ENCODE measurements at regions not wholly inside any gene's neighbourhood (a gene's known extent, or its start where the extent isn't known, plus 50 kb on each side); places are given as distances from the start of the nearest gene placed in this dataset.
"Not testable (repeated sequence)": the region's sequence is repeated elsewhere in the genome, so short reads cannot be mapped to it uniquely, and the experiment has no call there.

DNA sequence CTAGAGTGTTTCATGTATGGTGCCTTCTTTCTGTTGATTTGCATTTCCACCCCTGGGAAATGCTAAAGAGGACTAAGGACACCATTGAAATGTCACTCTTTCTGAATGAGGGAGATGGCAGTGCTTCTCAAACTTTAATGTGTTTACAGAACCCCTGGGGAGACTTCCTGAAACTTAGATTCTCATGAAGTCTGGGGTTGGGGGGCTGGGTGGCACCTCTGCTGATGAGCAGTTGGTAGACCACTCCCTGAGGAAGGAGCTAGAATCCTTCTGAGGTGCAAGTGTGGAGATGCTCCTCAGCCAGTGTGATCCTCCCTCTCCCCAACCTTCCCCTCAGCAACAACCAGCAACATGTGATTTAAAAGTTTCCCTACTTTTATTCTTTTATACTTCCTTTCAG is 546.8 kb downstream of the LRRC70 start:
- DNase-seq (ENCODE audit: low read depth in 2 of 3, low spot score in 1 of 3), result no peak

DNA sequence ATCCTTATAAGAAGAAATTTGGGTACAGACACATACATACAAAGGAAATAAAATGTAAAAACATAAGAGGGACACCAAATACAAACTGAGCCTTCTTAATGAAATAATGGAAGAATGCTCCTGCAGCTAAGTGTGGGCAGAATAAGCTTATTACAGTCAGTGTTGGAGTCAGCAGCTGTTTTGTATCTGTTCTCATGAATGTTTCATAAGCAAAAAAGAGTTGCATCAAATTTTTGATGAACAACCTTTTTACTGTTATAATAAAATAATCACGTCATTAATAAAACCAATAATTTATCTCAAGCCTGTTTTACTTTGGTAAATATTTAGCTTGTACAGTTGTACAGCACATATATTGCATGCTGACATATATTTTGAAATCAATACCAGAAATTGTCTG is 545.6 kb downstream of the LRRC70 start:
- DNase-seq (ENCODE audit: low read depth in 2 of 3, low spot score in 1 of 3), result no peak

DNA sequence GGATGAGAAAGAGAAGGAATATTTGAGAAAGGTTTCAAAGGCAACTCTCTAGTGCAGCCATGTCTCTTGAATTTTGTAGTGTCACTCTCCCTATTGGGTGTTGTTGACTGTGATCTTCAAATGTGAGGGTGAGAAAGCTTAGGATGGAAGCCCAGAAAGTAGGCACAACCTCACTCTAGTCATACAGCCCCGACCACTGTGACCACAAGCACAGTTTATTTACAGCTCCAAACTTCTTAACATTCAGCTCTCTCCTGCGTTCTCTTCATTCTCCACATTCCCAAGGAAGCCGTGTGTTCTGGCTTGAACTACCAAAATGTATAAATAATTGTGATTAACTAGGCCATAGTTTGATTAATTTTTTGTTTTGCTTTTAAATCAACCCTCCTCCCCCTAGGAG is 542.9 kb downstream of the LRRC70 start:
- no peak for DNase-seq (ENCODE audit: low read depth in 2 of 3, low spot score in 1 of 3)

DNA sequence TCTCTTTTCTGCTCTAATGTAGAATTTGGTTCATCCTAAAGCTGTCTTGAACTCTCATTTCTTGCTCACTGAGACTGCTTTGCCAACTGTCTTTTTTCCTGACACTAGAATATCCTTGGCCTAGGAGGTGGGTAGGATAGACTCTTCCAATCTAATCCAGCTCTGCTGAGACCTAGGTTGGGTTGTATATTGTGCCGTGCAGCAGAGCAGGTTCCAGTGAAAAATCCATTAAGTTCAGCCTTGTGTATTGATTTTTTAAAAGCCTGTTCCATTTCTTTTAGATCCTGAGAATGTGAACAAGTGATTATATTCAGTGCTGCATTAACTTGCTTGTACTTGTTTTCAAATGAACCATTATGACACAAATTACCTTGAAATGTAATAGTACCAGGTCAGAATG is 539.6 kb downstream of the LRRC70 start:
- no peak for DNase-seq (ENCODE audit: low read depth in 2 of 3, low spot score in 1 of 3)

DNA sequence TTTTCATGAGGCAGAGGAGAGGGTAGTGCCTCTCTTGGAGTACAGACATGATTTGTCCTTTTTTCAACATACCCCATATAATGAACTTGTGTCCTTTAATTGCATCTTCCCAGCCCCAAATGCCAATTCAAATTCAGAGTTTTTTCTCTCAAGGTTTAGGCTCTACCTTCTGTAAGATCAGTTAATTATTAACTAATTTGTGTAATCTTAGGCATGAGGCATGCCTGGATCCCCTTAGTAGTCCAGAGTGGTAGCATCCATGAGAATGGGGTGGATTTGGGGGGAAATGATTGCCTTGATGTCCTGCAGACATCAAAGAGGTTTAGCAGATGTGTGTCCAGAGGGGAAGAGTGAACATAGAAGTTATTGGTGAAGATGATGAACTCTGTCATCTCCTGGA is 533.3 kb downstream of the LRRC70 start:
- DNase-seq (ENCODE audit: low read depth in 2 of 3, low spot score in 1 of 3), result no peak

DNA sequence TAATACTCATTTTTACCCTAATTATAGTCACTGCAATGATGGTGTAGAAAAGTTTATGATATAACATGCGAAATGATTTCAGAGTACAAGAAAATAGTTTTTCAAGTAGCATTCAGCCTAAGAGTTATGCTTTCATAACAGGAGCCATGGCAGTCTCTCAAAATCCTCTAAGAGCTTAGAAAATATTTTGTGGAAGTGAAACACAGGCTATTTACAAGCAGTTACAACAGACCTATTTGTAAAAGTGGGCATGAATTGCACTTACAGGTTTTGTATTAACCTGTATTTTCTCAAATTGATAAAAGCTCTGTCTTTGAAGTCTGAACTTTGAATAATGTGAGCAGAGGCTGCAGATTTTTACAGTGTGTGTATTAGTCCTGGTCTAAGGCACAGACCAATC is 523.3 kb downstream of the LRRC70 start:
- DNase-seq (ENCODE audit: low read depth in 2 of 3, low spot score in 1 of 3), result no peak

DNA sequence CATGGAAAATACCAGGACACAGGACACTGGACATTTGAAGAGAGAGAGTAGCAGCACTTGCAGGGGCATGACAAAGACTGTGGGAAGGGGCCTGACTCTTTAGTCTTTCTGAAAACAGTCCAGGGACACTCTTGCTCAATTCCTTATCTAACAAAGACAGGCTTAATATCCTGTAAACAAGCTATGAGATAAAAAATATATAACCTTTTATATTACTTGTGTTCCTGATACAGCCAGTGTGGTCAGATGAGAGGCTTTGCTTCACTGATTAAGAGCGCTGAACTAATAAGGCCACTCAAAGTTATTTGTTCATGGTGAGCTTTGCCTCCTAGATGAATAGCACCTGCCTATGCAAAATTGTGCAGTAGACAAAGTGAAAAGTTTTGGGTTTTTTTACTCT is 518.7 kb downstream of the LRRC70 start:
- DNase-seq (ENCODE audit: low read depth in 2 of 3, low spot score in 1 of 3), result no peak

DNA sequence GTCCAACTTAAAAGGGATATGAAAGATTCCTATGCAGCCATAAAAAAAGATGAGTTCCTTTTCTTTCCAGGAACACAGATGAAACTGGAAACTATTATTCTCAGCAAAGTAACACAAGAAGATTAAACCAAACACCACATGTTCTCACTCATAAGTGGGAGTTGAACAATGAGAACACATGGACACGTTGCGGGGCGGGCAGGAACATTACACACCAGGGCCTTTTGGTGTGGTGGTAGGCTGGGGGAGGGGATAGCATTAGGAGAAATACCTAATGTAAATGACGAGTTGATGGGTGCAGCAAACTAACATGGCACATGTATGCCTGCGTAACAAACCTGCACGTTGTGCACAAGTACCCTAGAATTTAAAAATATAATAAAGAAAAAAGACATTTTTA is 516.1 kb downstream of the LRRC70 start:
- no peak for DNase-seq (ENCODE audit: low read depth in 2 of 3, low spot score in 1 of 3)

DNA sequence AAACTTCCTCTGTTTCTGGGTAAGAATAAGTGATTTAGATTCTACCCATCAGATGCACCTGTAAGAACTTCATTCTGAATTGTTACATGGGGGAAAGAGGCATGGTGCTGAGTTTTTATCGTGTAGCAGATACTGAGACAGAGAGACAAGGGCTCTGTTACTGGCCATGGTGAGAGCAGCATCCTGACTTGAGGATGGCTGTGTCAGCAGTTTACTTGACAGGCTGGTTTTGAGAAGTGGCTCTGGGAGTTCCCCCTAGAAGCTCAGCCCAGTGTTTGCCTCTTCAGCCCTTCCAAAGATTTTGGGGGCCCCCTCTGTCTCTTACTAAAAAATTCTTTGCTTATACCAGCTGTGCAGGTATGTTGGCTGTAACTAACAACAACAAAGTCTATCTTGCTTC is 510.5 kb downstream of the LRRC70 start:
- no peak for DNase-seq (ENCODE audit: low read depth in 2 of 3, low spot score in 1 of 3)

DNA sequence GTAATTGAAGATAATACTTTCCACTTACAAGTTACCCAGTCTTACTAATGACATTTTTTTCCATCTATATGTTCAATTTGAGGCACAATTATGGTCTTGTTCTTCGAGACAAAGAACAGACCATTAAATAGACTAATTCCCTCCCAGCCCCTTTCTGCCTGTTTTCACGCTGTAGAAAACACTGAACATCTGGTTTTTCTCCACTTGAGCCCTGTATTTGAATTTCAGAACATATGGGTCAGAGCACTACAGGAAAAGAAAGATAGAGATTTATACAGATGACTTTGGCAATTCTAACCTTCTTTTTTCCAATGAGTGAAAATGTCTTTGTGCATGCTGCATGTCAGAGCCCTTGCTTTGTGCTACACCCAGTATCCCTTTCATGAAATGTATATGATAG is 506.9 kb downstream of the LRRC70 start:
- no peak for DNase-seq (ENCODE audit: low read depth in 2 of 3, low spot score in 1 of 3)

DNA sequence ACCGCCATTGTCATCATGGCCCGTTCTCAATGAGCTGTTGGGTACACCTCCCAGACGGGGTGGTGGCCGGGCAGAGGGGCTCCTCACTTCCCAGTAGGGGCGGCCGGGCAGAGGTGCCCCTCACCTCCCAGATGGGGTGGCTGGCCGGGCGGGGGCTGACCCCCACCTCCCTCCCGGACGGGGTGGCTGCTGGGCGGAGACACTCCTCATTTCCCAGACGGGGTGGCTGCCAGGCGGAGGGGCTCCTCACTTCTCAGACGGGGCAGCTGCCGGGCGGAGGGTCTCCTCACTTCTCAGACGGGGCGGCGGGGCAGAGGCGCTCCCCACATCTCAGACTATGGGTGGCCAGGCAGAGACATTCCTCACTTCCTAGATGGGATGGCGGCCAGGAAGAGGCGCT is 505.1 kb downstream of the LRRC70 start:
- not testable (repeated sequence) for DNase-seq (ENCODE audit: low read depth in 2 of 3, low spot score in 1 of 3)

DNA sequence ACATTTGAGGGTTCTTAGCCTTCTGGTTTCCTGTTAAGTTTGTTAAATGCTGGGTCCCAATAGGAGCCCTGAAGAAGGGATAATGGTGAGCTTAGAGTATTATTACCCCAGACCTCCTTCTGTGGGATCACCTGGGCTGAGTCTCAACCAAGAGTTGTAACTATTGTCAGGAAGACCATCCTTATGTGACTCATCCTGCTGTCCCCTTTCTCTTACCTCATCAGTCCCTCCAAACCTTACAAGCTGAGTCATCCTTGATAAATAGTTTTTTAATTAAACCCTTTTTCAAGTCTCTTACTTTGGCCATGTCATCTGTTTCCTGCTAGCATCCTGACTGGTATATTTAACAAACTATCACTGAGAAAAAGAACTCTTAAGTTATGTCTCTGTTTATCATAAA is 502.8 kb downstream of the LRRC70 start:
- no peak for DNase-seq (ENCODE audit: low read depth in 2 of 3, low spot score in 1 of 3)

DNA sequence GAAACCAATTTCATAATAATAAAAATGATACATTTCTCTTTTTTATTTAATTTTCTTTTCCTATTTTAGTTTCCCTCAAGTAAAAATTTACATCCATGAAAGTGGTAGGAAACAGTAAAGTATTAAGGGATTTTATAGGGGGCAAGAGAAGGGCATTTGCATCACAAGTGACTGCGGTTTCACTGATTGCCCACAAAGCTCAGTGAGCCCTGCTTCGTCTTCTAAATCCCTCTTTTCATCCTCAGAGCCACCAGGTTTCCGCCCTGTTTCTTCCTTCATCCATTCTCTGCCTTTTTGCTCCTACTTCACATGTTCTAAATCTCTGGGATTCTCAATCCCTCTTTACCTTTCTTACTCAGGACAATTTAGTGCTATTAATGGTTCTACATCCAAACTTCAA is 491.4 kb downstream of the LRRC70 start:
- DNase-seq (ENCODE audit: low read depth in 2 of 3, low spot score in 1 of 3), result no peak

DNA sequence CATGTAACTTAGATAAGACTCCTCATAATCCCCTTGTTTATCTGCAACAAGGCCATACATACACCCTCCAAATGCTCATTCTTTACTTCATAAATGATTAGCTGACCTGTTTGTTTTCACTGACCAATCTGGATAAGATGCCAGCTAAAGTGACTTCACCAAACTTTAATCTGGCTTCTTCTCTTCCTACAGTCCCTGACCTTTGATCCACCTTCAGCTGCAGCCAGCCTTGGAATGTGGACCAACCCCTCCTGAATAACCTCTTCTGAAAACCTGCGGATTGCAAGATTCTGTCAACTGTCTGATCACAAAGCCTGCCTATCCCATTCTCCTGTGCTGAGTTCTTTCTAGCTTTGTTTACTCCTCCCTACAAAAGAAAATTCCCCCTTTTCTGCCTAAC is 476.8 kb downstream of the LRRC70 start:
- no peak for DNase-seq (ENCODE audit: low read depth in 2 of 3, low spot score in 1 of 3)

DNA sequence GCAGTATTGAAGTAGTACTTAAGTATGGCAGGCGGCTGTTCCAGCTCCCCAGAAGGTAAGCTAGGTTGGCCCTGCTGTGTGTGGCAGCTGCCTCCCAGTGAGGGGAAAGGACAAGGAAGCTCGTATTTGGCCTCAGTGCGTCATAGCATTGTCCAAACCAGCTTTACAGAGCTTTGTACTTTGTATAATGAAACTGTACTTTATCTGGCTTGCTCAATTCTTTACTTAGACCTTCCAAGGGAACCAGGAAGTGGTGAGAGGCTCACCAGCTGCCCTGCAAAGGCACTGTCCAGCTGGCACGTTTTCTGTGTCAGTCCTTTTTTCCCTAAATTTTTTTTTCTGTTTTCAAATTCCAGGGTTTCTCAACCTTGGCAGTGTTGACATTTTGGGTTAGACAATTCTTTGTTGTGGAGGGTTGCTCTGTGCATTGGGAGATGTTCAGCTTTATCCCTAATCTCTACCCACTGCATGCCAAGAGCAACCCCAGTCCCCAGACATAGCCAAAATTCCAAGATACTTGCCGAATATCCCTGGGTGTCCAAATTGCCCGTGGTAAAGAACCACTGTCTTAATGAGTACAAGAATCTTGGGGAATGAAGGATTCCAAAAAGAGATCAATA is 474.5 kb downstream of the LRRC70 start:
- DNase-seq (ENCODE audit: low read depth in 2 of 3, low spot score in 1 of 3), result no peak

DNA sequence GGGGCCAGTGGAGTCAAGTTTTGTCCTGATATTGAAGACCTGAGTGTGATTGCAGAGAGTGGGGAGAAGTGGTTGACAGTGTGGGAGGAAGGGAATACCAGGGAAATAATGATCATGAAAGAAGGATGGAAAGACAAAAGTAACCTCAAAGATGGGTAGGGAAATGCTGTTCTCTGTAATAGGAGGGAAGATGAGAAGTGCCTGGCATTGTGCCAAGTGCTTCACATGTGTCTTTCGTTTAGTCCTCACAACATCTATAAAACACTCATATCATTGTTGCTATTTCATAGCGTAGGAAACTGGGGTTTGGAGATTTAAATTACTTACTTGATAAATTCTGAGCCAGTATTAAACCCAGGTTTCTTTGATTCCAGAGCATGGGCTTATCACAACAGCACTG is 472.3 kb downstream of the LRRC70 start:
- DNase-seq (ENCODE audit: low read depth in 2 of 3, low spot score in 1 of 3), result no peak

DNA sequence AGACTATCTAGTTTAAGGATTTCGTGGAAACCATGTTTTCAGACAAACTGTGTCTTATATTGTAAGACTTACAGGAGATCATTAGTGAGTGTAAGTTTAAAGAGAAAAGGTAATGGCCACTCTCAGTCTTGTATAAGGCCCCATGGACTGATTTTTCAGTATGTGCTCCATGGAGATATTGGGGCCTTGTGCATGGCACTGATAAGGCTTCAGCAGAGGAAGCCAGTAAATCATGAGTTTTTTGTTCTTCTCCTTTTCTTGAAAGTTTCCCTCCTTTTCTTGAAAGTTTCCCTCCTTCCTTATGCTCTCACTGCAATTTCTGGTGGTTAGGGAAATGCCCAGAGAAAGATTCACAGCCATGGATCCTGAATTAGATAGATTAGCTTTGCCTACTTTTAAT is 471.3 kb downstream of the LRRC70 start:
- no peak for DNase-seq (ENCODE audit: low read depth in 2 of 3, low spot score in 1 of 3)

DNA sequence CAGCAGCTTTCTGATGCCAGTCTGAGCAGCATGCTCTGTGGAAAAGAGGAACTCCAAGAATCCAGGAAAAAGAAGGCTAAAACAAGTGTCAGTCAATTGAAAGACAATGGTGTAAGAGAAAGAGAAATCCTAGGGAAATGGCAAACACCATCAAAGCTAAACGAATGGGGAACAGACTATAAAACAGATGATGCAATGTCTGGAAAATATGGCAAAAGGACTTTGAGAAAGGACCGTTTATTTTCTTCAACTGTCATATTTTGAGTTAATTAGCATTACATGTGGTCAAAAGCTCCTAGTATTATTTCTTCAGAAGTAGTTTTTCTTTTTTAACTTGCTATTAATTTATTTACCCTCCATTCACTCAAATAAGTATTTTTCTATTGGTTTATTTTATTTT is 465.2 kb downstream of the LRRC70 start:
- no peak for DNase-seq (ENCODE audit: low read depth in 2 of 3, low spot score in 1 of 3)

DNA sequence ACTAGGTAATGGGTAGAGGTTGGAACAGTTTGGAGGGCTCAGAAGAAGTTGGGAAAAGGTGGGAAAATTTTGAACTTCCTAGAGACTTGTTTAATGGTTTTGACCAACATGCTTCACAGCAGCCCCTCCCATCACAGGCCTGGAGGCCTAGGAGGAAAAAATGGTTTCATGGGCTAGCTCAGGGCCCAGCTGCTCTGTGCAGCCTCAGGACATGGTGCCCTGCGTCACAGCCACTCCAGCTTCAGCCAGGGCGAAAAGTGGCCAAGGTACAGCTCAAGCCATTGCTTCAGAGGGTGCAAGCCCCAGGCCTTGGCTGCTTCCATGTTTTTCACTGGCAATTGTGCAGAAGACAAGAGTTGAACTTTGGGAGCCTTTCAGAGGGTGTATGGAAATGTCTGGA is 453.7 kb downstream of the LRRC70 start:
- DNase-seq (ENCODE audit: low read depth in 2 of 3, low spot score in 1 of 3), result no peak

DNA sequence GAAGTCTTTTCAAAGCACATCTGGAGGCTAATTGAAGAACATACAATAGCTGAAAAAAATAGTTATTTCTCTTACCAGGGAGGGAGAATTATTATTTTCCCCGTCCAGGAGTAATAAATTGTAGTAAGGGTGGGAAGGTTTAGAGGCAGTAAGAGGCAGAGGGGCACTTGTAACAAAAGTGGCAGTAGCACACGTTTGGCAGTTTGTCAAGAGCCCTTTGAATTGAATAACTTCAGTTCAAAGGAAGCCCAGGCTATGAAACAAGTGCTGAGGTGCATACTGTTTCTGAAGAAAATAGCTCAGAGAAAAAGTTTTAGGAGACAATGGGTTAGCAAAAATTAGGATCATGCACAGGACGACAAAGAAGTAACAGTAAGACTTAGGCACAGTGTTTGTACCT is 451.3 kb downstream of the LRRC70 start:
- DNase-seq (ENCODE audit: low read depth in 2 of 3, low spot score in 1 of 3), result no peak

DNA sequence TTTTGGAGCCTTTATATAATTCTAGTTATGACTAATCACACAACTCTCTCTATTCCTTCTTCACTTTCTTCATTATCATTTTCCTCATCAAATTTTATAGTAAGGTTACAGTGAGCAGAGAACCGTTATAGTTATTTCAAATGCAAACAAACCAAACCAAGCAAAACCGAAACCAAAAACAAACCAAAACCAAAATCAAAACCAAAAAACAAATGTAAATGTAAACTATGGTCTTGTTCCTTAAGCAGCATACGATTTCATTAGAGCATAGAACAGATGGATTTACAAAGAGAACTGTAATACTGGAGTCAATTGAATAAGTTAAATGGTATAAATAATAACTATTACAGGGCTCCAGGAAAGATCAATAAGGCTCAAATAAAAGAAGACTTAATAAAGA is 447.1 kb downstream of the LRRC70 start:
- DNase-seq (ENCODE audit: low read depth in 2 of 3, low spot score in 1 of 3), result no peak

DNA sequence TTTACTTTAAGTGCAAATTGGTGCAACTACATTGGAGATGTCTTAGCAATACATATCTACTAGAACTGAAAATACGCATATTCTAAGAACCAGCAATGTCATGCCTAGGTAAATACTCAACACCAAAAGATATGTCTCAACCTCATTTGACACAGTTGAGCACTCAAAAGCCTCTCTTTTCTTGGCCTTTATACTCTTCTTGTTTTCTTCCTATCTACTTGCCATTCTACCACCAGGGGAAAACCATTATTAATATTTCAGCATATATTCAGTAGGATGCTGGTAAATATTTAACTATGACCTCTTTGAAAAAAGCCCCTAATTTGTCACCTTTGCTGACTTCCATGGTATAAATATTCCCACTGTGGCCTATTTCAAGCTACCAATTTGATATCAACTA is 443.8 kb downstream of the LRRC70 start:
- no peak for DNase-seq (ENCODE audit: low read depth in 2 of 3, low spot score in 1 of 3)

DNA sequence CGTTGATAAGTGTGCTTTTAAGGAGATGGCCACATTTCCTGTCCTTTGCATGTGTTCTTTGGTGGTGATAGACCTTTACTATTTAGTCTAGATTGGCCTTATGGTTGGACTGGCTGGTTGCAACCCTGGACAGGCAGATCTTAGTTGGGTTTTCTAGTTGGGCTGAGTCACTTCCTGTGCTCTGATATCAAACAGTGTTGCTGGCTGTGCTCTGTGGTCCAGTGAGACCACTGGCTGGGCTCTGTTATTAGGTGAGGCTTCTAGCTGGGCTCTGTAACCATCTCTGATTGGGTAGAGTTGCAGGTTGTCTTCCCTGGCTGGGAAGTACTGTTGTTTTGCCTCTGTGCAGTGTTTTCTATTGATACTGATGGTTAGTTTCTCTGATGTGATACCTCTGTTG is 432.5 kb downstream of the LRRC70 start:
- no peak for DNase-seq (ENCODE audit: low read depth in 2 of 3, low spot score in 1 of 3)

DNA sequence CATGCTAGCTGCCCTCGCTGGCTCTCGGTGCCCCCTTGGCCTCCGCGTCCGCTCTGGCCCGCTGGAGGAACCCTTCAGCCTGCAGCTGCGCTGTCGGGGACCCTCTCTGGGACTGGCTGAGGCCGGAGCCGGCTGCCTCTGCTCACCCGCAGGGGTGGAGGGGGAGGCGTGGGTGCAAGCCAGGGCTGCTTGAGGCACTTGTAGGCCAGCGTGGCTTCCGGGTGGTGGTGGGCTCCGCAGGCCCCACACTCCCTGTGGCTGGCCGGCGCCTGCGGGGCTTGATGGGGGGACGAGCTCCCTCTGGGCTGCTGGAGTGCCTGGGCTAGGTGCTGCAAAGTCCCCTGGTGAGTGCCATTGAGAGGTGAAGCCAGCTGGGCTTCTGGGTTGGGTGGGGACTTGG is 429.6 kb downstream of the LRRC70 start:
- DNase-seq (ENCODE audit: low read depth in 2 of 3, low spot score in 1 of 3), result no peak

Measured in stimulated activated CD4-positive, alpha-beta T cell treated with anti-CD3 and anti-CD28 coated beads, Interleukin-12 subunit alpha, Interleukin-12 subunit beta, amount 100 ng/mL, for 48 hours (primary cell).